Testis (tissue), 2 donors: ENCODE measurements at regions not wholly inside any gene's neighbourhood (a gene's known extent, or its start where the extent isn't known, plus 50 kb on each side); places are given as distances from the start of the nearest gene placed in this dataset.
"Not testable (repeated sequence)": the region's sequence is repeated elsewhere in the genome, so short reads cannot be mapped to it uniquely, and the experiment has no call there.

Source experiments
- DNase-seq: peaks from one replicate; pipeline ENCODE4 v3.0.0-alpha.2; 2019
- H3K27ac ChIP-seq, 2 donors: fragments of 200-600 bp; sonication (generic); one replicate each; pipeline ENCODE4 v1.5.1; 2019
- H3K27me3 ChIP-seq: fragments of 200-600 bp; sonication (generic); one replicate; pipeline ENCODE4 v1.5.1; 2019
- H3K36me3 ChIP-seq: fragments of 200-600 bp; sonication (generic); one replicate; pipeline ENCODE4 v1.5.1; 2017; ENCODE audit warnings: low read depth; ENCODE audit errors: missing control alignments
- H3K4me1 ChIP-seq: fragments of 200-600 bp; sonication (generic); one replicate; pipeline ENCODE4 v1.5.1; 2019
- H3K4me3 ChIP-seq, 2 donors: fragments of 200-600 bp; sonication (generic); one replicate each; pipeline ENCODE4 v1.5.1; 2017 to 2019
- H3K9me3 ChIP-seq: fragments of 200-600 bp; sonication (generic); one replicate; pipeline ENCODE4 v1.5.1; 2017
- POLR2A ChIP-seq: fragments of 450-650 bp; IDR thresholded peaks from one replicate; pipeline ENCODE4 v1.6.1; 2017; ENCODE audit warnings: antibody characterized with exemption, mild to moderate bottlenecking, moderate library complexity
- WGBS, 2 donors: methylation state at CpG; one replicate each; pipeline ENCODE4 v1.1.5; 2018; 5-methylcytosine and 5-hydroxymethylcytosine counted together
- intact Hi-C: fragments of 100-400 bp; cut with DNase I; formaldehyde crosslinking; loops from one replicate; pipeline ENCODE4 v1.15.1; 2023; ENCODE audit warnings: low total_unique reads
- TF ChIP-seq, protein P1 (sequence below), 3 experiments: fragments of 450-650 bp in 2 of 3; fragments of 200-600 bp in 1 of 3; sonication (generic) in 1 of 3; IDR thresholded peaks; one replicate each; pipeline ENCODE4 v1.5.1; 2016 to 2019; ENCODE audit warnings: antibody characterized with exemption in 3 of 3, mild to moderate bottlenecking in 2 of 3, moderate library complexity in 1 of 3

DNA sequence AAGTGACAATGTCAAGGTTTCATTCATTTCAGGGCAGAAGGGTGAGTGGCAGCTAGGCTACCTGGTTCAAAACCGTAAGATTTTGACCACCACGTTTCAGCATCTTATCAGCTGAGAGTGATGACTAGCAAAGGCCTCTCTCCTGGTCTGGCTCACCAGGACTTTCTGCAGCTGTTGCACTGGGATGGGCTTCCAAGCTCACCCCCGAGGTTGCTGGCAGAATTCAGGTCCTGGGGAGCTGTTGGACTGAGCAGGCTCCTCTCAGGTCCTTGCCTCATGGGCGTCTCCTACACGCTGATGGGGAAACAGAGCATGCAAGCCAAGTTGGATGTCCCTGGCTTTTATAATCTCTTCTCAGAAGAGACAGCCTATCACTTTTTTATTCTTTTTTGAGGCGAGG, 88.8 kb upstream of the RNU6-1 start:
- TF ChIP-seq, protein P1, sequence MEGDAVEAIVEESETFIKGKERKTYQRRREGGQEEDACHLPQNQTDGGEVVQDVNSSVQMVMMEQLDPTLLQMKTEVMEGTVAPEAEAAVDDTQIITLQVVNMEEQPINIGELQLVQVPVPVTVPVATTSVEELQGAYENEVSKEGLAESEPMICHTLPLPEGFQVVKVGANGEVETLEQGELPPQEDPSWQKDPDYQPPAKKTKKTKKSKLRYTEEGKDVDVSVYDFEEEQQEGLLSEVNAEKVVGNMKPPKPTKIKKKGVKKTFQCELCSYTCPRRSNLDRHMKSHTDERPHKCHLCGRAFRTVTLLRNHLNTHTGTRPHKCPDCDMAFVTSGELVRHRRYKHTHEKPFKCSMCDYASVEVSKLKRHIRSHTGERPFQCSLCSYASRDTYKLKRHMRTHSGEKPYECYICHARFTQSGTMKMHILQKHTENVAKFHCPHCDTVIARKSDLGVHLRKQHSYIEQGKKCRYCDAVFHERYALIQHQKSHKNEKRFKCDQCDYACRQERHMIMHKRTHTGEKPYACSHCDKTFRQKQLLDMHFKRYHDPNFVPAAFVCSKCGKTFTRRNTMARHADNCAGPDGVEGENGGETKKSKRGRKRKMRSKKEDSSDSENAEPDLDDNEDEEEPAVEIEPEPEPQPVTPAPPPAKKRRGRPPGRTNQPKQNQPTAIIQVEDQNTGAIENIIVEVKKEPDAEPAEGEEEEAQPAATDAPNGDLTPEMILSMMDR (IDR thresholded peaks at IDR 0.05), result no peak
- TF ChIP-seq POLR2A, result no peak
- intact Hi-C loops, result no loop called here
- Histone ChIP-seq H3K4me1 (peaks cover 35% of the 10 kb centered on the region), H3K4me3 (no peak overlapping the region), H3K36me3 (no peaks in the 10 kb centered on the region), H3K27me3 (no peaks in the 10 kb centered on the region), H3K27ac (peak overlapping the region in 1 of 2 donors; percentile 89), H3K9me3 (no peaks in the 10 kb centered on the region)
- DNase-seq, result no peak
- WGBS, 2 donors, result 45 to 57% methylated on average over 6 of the region's 6 CpGs

DNA sequence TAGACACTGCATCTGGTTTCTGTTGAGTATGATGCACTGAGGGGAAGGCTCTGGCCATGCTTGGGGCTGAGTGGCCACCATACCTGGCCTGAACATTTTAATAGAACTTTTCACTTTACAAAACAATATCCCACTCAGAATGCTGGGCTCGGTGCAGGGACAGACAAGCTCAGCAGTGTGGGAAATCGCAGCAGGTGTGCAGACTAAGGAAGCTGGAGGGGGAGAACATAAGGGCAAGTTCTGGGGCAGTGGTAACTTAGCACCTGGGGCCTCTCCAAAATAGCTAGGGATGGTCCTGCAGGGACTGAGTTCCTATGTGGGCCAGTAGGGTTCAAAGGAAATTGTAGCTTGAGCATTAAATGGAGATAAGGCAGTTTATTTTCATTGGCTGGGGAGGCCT, 90.9 kb upstream of the RNU6-1 start:
- Histone ChIP-seq H3K4me1 (peaks cover 16% of the 10 kb centered on the region), H3K27ac (no peak overlapping the region), H3K9me3 (no peaks in the 10 kb centered on the region), H3K27me3 (no peaks in the 10 kb centered on the region), H3K4me3 (no peak overlapping the region), H3K36me3 (no peaks in the 10 kb centered on the region)
- 83 to 94% methylated on average over 2 of the region's 2 CpGs for WGBS, 2 donors
- intact Hi-C loops, result no loop called here
- no peak for DNase-seq
- TF ChIP-seq POLR2A, result no peak
- TF ChIP-seq, protein P1 (IDR thresholded peaks at IDR 0.05), result no peak

DNA sequence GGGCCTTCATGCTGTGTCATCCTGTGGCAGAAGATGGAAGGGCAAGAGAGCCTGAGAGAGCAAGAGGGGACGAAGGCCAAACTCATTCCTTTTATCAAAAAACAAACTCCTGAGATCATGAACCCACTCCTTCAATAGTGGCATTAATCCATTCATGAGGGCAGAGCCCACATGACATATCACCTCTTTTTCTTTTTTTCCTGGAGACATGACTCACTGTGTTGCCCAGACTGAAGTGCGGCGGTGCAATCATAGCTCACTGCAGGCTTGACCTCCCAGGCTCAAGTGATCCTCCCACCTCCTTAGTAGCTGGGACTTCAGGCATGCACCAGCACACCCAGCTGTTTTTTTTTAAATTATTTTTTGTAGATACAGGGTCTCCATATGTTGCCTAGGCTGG, 92.0 kb upstream of the RNU6-1 start:
- no peak for DNase-seq
- peaks cover 11% of the 10 kb centered on the region for H3K4me1 ChIP-seq
- no peak overlapping the region for H3K4me3 ChIP-seq
- no peaks in the 10 kb centered on the region for H3K9me3 ChIP-seq
- H3K27ac ChIP-seq, result no peak overlapping the region
- H3K36me3 ChIP-seq, result no peaks in the 10 kb centered on the region
- H3K27me3 ChIP-seq, result no peaks in the 10 kb centered on the region
- intact Hi-C loops, result no loop called here
- 90 to 93% methylated on average over 3 of the region's 3 CpGs for WGBS, 2 donors
- TF ChIP-seq, protein P1 (IDR thresholded peaks at IDR 0.05), result no peak
- TF ChIP-seq POLR2A, result no peak

DNA sequence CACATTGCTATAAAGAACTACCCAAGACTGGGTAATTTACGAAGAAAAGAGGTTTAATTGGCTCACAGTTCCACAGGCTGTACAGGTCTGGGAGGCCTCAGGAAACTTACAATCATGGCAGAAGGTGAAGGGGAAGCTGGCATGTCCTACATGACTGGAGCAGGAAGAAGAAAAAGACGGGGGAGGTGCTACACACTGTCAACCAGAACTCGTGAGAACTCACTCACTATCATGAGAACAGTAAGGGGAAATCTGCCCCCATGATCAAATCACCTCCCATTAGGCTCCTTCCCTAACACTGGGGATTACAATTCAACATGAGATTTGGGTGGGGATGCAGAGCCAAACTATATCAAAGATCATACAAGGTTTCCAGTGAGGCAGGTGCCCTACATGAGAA, 94.3 kb upstream of the RNU6-1 start:
- H3K36me3 ChIP-seq, H3K4me1 ChIP-seq, intact Hi-C loops, H3K4me3 ChIP-seq, DNase-seq, H3K27me3 ChIP-seq, H3K9me3 ChIP-seq: not testable (repeated sequence)
- H3K27ac ChIP-seq, result peak overlapping the region in 1 of 2 donors; percentile 21
- WGBS, 2 donors, result 79 to 88% methylated on average over 3 of the region's 3 CpGs

DNA sequence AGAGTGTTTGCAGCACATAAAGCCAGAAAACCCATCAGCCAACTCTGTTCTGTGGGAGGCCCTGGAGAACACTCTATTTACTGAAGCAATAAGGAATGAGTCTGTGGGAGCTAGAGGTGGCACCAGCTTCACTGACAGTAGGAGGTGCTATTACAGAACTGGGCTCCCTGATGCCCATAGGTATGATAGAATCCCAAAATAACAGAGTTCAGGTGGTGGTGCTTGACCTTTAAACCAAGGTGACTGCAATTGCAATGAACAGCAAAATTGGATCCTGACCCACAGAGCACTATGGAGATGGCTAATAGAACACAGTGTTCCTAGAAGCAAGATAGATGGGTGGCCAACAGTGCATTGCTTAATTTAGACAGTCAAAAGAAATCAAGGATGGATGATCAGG, 95.4 kb upstream of the RNU6-1 start:
- Histone ChIP-seq H3K27ac (peak overlapping the region in 1 of 2 donors; percentile 50), H3K9me3 (no peaks in the 10 kb centered on the region), H3K27me3 (no peaks in the 10 kb centered on the region), H3K4me3 (no peak overlapping the region), H3K36me3 (no peaks in the 10 kb centered on the region), H3K4me1 (no peaks in the 10 kb centered on the region)
- intact Hi-C loops, result no loop called here
- no peak for TF ChIP-seq POLR2A
- TF ChIP-seq, protein P1 (IDR thresholded peaks at IDR 0.05), result no peak
- no peak for DNase-seq
